OCI-M1 (cell line): ENCODE measurements at regions not wholly inside any gene's neighbourhood (a gene's known extent, or its start where the extent isn't known, plus 50 kb on each side); places are given as distances from the start of the nearest gene placed in this dataset.
"Not testable (repeated sequence)": the region's sequence is repeated elsewhere in the genome, so short reads cannot be mapped to it uniquely, and the experiment has no call there.

Experiments used
- DNase-seq: peaks from one replicate; lab custom pipeline; 2025; lab: John Stamatoyannopoulos, UW

- DNase-seq, result no peak
Observed at GRCh38 chr5:125477586-125477975, 731.1 kb upstream of the ZNF608 start.

- DNase-seq, result no peak
Observed at GRCh38 chr5:125478599-125478998, 732.2 kb upstream of the ZNF608 start.

GRCh38 chr5:125480911-125481310 is 734.5 kb upstream of the ZNF608 start:
- no peak for DNase-seq

- DNase-seq, result no peak
Observed at GRCh38 chr5:125481506-125482465, 735.3 kb upstream of the ZNF608 start.

- no peak for DNase-seq
Observed at GRCh38 chr5:125483609-125484008, 737.2 kb upstream of the ZNF608 start.

GRCh38 chr5:125484272-125484741 is 737.9 kb upstream of the ZNF608 start:
- DNase-seq, result no peak

- no peak for DNase-seq
Observed at GRCh38 chr5:125484742-125485641, 738.6 kb upstream of the ZNF608 start.

GRCh38 chr5:125485771-125486170 is 739.3 kb upstream of the ZNF608 start:
- no peak for DNase-seq

- no peak for DNase-seq
Observed at GRCh38 chr5:125486634-125487033, 740.2 kb upstream of the ZNF608 start.

GRCh38 chr5:125487231-125487630 is 740.8 kb upstream of the ZNF608 start:
- no peak for DNase-seq

GRCh38 chr5:125487652-125488051 is 741.2 kb upstream of the ZNF608 start:
- not testable (repeated sequence) for DNase-seq

- DNase-seq, result no peak
Observed at GRCh38 chr5:125489146-125489545, 742.7 kb upstream of the ZNF608 start.

- DNase-seq, result no peak
Observed at GRCh38 chr5:125491986-125492492, 745.6 kb upstream of the ZNF608 start.

- DNase-seq, result no peak
Observed at GRCh38 chr5:125492977-125493376, 746.5 kb upstream of the ZNF608 start.

GRCh38 chr5:125496393-125496792 is 750.0 kb upstream of the ZNF608 start:
- no peak for DNase-seq

GRCh38 chr5:125497651-125498050 is 751.2 kb upstream of the ZNF608 start:
- DNase-seq, result no peak

GRCh38 chr5:125499636-125500332 is 753.3 kb upstream of the ZNF608 start:
- DNase-seq, result no peak

GRCh38 chr5:125501396-125501795 is 755.0 kb upstream of the ZNF608 start:
- DNase-seq, result no peak

GRCh38 chr5:125503946-125504345 is 757.5 kb upstream of the ZNF608 start:
- no peak for DNase-seq

GRCh38 chr5:125505115-125505514 is 758.7 kb upstream of the ZNF608 start:
- DNase-seq, result no peak

- no peak for DNase-seq
Observed at GRCh38 chr5:125506124-125506523, 759.7 kb upstream of the ZNF608 start.

- DNase-seq, result no peak
Observed at GRCh38 chr5:125508225-125508624, 761.8 kb upstream of the ZNF608 start.
